GM18873 (cell line): ENCODE measurements at regions not wholly inside any gene's neighbourhood (a gene's known extent, or its start where the extent isn't known, plus 50 kb on each side); places are given as distances from the start of the nearest gene placed in this dataset.

ENCODE experiments used
- ATAC-seq: cut with Tn5 transposase; IDR thresholded peaks from one replicate; pipeline ENCODE4 v1.9.1; 2021; ENCODE audit warnings: mild to moderate bottlenecking, moderate library complexity, moderate number of reproducible peaks; ENCODE audit not compliant: unreplicated experiment, low FRiP score

GRCh38 chr9:17962747-17963146, 383.9 kb downstream of the SH3GL2 start:
- ATAC-seq: no peak

- ATAC-seq: no peak
Observed at GRCh38 chr9:17963498-17963897, 384.6 kb downstream of the SH3GL2 start.

GRCh38 chr9:17967731-17968130, 388.9 kb downstream of the SH3GL2 start:
- no peak for ATAC-seq

- ATAC-seq: no peak
Observed at GRCh38 chr9:17969232-17969631, 390.4 kb downstream of the SH3GL2 start.

- no peak for ATAC-seq
Observed at GRCh38 chr9:17970277-17970676, 391.4 kb downstream of the SH3GL2 start.

GRCh38 chr9:17978773-17979172, 399.9 kb downstream of the SH3GL2 start:
- ATAC-seq: no peak

GRCh38 chr9:17986595-17986994, 407.7 kb downstream of the SH3GL2 start:
- ATAC-seq: no peak

GRCh38 chr9:17987189-17987588, 408.3 kb downstream of the SH3GL2 start:
- ATAC-seq: no peak

- ATAC-seq: no peak
Observed at GRCh38 chr9:17988489-17988888, 409.6 kb downstream of the SH3GL2 start.

- ATAC-seq: no peak
Observed at GRCh38 chr9:17990602-17991001, 411.7 kb downstream of the SH3GL2 start.

- no peak for ATAC-seq
Observed at GRCh38 chr9:17993024-17993423, 414.2 kb downstream of the SH3GL2 start.

GRCh38 chr9:17994695-17995425, 416.0 kb downstream of the SH3GL2 start:
- ATAC-seq: no peak

- no peak for ATAC-seq
Observed at GRCh38 chr9:17996728-17997127, 417.9 kb downstream of the SH3GL2 start.

GRCh38 chr9:18002718-18003438, 424.0 kb downstream of the SH3GL2 start:
- ATAC-seq: no peak

GRCh38 chr9:18006591-18006990, 427.7 kb downstream of the SH3GL2 start:
- ATAC-seq: no peak

GRCh38 chr9:18007621-18008020, 428.8 kb downstream of the SH3GL2 start:
- ATAC-seq: no peak

- ATAC-seq: no peak
Observed at GRCh38 chr9:18009902-18010301, 431.0 kb downstream of the SH3GL2 start.

- ATAC-seq: no peak
Observed at GRCh38 chr9:18010492-18010891, 431.6 kb downstream of the SH3GL2 start.

GRCh38 chr9:18012170-18012569, 433.3 kb downstream of the SH3GL2 start:
- no peak for ATAC-seq

- no peak for ATAC-seq
Observed at GRCh38 chr9:18014556-18014955, 435.7 kb downstream of the SH3GL2 start.

- ATAC-seq: no peak
Observed at GRCh38 chr9:18015116-18015515, 436.2 kb downstream of the SH3GL2 start.

GRCh38 chr9:18017136-18017535, 438.3 kb downstream of the SH3GL2 start:
- no peak for ATAC-seq
